ENCODE measurements at regions not wholly inside any gene's neighbourhood (a gene's known extent, or its start where the extent isn't known, plus 50 kb on each side); places are given as distances from the start of the nearest gene placed in this dataset.

DNA sequence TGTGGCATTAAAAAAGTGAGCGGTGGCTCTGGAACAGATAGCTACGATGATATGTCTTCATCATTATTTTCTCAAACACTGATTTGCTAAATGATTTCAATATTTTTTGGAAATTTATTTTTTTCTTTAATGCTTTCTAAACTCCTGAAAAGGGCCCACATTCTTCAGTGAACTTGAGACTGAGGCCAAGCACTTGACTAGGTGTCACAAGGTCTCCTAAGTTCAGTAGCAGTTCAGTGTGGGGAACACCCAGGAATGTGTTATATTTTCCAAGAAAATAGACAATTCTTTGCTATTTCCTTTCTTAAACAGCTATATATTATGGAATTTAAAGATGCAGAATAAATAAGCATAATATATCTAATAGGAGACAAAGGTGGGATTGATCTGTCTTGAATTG, 850.9 kb downstream of the USP25 start:
- TF ChIP-seq, protein P1, sequence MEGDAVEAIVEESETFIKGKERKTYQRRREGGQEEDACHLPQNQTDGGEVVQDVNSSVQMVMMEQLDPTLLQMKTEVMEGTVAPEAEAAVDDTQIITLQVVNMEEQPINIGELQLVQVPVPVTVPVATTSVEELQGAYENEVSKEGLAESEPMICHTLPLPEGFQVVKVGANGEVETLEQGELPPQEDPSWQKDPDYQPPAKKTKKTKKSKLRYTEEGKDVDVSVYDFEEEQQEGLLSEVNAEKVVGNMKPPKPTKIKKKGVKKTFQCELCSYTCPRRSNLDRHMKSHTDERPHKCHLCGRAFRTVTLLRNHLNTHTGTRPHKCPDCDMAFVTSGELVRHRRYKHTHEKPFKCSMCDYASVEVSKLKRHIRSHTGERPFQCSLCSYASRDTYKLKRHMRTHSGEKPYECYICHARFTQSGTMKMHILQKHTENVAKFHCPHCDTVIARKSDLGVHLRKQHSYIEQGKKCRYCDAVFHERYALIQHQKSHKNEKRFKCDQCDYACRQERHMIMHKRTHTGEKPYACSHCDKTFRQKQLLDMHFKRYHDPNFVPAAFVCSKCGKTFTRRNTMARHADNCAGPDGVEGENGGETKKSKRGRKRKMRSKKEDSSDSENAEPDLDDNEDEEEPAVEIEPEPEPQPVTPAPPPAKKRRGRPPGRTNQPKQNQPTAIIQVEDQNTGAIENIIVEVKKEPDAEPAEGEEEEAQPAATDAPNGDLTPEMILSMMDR (IDR thresholded peaks at IDR 0.05 in 4 of 5, conservative IDR thresholded peaks at IDR 0.05 in 1 of 5), result no peak
- TF ChIP-seq POLR2A (IDR thresholded peaks at IDR 0.05), result no peak

Measured in gastrocnemius medialis (tissue), 4 donors.